HG03439 (cell line): ENCODE measurements at regions not wholly inside any gene's neighbourhood (a gene's known extent, or its start where the extent isn't known, plus 50 kb on each side); places are given as distances from the start of the nearest gene placed in this dataset.
A peak's percentile ranks its signal among the peaks of the same experiment; 100 is the strongest.

Experiments
- ATAC-seq: cut with Tn5 transposase; IDR thresholded peaks from one replicate; pipeline ENCODE4 v1.9.1; 2021; ENCODE audit warnings: mild to moderate bottlenecking, moderate library complexity; ENCODE audit not compliant: unreplicated experiment

DNA sequence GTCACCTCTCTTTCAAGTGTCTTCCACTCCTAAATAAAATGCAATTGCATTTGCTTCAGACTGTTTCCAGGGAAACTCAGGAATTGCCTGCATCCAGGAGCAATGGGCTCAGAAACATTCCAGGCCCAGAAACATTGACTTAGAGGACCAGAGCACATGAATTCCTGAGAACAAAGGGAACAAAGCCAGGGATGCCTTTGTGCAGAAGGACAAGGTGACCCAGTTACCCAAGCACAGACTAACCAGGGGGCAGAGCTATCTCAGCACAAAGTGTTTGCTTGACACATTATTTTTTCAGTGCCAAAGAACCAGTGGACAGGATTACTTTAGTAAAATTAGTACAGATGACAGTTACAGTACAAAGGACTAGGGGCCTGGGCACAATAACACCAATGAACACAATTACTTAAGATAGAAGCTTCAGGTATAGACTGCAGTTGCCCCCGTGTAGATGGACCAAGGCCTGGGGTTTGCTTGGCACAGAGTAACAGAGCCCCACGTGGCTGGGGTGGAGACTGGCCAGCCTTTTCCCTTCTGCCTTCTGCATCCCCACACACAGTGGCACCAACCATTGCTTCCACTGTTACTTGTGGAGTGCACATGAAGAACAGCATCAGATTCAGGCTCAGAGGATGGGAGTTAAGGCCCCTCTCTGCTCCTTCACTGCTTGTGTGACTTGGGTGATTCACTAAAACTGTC lies 500.8 kb downstream of the INSC start:
- ATAC-seq = no peak

DNA sequence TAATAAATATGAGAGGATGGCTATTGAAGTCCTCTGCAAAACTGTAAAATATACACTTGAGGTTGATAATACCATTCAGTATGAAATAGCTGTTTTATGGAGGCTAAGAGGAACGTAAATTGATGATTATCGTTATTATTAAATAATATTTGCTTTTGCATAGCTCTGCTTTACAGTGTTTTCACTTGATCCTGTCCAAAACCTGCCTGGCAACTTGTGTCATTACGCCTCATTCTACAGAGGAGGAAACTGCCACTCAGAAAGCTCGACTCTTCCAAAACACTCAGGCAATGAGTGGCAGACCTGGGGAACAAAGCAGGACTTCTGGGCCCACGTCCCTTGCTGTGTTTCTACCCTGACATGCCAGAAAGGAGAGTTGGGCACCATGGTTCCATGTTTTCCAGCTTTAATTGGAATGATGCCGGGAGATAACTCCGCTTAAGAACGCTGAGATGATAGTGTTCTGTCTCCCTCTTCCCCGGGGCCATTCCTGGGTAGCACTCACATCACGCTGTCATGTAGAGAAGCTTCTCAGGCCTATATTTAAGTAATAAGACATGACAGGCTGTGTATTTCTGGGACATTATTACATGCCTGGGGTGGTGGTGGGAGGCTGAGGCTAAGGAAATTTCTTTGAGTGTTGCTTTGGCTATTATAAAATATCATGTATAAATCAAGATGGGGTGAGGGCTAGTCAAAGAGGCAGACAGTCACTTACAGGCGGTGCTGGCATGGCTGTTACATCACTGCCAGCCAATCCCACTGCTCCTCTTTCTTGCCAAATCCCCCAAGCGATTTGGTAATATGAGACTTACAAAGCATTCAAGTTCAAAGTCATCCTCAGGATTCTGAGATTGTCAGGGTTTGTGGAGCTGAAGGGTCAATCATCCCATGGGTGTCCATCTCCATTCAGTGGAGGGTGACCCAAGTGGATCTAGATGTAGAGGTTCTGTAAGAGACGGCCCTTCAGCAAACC lies 501.7 kb downstream of the INSC start:
- no peak for ATAC-seq

DNA sequence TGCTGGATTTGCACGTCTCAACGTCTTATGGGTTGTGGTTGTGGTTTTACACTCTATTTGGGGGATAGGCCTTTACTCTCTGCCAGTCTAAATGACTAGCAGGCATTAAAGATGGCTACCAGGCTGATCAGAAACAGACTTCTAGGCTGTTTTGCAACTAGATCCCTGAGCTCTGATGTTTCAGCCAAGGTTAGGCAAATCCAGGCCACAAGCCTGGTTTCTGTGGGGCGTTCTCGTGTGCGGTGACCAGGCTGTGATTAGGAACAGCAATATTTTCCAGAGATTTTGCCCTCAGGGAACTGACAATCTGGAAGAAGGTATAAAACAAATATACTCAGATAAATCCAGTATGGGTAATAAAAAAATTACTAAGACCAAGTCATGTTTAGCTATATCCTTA lies 502.4 kb downstream of the INSC start:
- ATAC-seq = no peak

DNA sequence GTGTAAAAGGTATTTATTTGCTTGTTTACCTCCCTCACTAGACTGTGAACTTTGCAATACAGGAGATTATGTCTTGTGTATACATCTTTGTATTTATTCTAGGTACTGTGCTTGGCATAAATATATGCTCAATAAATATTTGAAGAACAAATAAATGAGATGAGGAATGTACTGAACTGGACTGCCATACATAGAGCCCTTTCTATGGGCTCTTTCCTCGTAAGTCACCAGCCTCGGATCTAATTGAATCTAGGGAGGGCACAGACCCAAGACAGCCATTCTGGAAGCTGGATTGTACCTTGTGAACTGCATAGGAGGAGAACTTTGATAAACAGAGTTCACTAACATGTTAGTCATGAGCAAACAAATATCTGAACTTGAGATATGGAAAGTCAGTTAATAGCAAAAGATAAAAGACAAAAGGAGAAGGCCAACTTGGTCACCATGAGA lies 503.9 kb downstream of the INSC start:
- no peak for ATAC-seq

DNA sequence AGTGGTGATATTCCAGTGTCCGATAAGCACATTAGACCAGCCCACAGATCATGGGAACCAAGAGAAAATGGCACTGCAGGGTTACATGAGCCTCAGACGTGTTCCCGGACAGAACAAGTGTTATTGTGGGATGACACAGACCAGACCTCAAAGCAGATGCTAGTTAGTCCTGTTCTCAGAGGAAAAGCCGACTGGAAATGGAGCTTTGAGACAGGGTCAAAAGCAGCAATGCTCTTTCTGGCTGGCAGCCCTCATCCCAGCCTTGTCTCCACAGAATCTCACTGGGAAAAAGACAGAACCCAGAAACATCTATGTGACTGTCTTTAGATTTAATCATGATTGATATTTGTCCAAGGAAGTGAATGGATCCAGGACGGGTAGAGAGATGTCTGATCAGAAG lies 506.8 kb downstream of the INSC start:
- ATAC-seq = no peak

DNA sequence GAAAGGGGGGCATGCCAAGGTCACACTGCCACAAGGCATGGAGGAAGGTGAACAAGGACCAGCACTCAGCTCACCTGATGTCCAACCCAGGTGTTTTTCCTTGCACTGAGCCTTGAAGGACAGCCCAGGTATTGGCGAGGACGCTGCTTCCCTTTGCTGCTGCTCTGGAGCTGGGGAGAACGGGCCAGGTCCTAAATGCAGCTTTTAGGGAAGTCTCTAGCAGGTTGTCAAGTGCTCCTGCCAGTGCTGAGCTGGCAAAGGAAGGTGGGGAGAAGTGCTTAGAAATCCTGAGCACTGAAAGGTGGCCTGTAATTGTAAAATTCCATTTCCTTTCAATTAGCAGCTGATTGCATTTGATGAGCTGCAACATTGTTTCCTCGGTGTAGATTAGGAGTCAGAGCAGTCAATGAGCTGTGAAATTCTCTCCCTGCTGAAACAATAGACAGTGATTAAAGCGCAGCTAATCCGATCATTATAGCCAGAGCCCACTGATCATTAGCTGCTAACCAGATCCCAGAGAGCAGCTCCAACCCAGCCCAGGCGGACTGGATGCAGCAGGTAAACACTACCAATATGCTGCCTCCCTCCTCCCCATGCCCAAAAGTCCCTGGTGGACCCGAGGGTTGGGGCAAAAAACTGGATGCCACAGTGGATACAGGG lies 507.6 kb downstream of the INSC start:
- no peak for ATAC-seq

DNA sequence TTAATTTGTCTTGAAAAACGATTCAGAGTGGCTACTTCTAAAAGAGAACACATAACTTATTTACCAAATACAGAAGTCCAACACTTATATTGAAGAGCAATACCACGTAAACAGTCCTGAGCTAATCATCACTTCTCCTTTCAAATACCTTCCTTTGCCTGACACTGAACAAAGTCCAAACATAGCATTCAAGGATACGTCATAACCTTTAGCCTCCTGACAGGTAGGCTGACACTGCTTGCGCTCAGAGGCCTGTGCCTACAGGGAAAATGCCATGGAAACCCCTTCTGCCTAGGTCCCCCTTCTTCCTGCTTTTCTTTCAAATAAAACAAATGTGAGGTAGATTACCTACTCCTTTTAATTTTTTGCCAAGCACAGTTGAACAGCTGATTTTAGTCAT lies 510.0 kb downstream of the INSC start:
- no peak for ATAC-seq

DNA sequence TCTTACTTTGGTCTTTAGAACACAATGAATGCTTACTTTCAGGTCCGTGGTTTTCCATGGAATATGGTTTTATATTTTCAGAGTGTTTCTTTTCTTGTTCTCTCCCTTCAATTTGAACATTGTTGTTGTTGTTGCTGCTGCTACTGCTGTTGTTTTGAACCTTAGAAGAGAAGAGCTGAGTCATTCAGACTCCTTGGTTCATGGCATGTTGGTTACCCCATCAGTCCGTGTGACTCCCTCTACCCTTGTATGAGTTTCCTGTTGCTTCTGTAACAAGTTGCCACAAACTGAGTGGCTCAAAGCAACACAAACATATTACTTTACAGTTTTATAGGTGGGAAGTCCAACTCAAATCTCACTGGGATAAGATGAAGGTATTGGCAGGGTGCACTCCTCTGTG lies 511.0 kb downstream of the INSC start:
- no peak for ATAC-seq

DNA sequence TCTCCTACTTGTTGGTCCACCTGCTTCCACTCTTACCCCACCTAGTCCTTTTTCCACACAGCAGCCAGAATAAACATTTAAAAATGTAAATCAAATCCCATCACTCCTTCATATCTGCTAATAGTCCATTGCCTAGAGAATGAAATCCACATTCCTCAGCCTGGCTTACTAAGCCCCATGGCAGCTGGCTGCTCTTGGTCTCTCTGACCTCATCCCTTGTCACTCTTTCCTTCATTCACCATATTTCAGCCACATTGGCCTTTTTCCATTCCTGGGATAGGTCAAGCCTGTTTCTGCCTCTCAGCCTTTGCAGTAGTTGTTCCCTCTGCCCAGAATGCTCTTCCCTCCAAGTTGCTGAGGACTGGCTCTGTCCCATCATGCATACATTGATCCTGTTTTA lies 512.8 kb downstream of the INSC start:
- ATAC-seq = no peak

DNA sequence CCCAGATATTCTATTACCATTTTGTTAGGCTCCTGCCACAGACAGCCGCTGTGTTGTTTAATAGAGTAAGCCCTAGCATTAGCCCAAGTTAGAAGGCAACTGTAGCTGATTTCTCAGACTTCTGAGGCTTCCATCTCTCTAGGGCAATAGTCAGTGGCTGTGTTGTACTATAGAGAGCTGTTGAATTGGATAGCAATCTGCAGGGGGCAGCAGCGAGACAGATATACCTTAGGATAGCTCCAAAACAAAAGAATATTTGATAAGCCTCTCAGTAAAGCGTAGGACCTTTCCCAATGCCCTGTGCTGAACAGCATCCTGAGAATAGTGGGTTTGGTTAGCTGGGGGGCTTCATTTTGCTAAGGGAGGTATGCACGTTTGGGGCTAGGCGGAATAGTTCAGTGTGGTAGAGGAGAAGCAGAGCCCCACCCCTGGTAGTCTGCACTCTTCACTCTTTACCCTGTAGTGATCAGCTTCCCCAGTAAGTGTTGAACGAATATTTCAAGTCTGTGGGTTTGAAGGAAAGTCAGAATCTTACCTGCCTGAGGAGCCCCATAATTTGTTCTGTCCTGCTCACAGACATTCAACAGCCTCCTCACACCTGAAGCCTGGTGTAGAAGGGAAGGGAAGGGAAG lies 515.1 kb downstream of the INSC start:
- no peak for ATAC-seq

DNA sequence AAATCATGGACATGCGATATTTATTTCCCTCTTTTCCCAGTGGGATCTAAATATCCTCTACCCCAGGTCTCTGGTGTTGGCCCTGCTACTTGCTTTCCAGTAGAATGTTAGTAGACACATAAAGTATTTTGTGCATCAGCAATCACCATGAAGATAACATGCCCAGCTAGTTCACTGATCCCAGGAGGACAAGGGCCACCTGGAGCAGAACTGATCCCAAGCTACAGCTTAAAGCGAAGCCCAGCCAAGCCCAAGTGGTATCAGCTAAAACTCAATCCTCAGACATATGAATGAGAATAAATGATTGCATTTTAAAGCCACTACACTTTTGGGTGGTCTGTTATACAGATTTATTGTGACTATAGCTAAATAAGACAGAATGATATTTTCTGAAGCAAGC lies 516.2 kb downstream of the INSC start:
- no peak for ATAC-seq

DNA sequence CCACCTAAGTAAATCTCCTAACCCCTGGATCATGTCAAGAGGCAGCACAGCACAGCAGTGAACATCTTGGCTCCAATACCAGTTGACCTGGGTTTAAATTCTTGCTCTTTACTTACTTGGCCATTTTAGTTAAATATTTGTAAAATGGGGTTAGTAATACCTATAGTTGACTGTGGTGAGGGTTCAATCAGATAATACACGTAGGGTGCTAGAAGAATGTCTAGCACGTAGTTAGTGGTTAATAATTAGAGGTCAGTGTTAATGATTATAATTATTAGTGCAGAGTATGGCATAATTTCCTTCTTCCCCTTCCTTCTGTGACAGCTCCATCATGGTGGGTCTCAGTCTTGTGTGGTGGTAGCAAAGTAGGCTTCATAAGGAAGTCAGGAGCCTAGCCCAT lies 520.8 kb downstream of the INSC start:
- no peak for ATAC-seq

DNA sequence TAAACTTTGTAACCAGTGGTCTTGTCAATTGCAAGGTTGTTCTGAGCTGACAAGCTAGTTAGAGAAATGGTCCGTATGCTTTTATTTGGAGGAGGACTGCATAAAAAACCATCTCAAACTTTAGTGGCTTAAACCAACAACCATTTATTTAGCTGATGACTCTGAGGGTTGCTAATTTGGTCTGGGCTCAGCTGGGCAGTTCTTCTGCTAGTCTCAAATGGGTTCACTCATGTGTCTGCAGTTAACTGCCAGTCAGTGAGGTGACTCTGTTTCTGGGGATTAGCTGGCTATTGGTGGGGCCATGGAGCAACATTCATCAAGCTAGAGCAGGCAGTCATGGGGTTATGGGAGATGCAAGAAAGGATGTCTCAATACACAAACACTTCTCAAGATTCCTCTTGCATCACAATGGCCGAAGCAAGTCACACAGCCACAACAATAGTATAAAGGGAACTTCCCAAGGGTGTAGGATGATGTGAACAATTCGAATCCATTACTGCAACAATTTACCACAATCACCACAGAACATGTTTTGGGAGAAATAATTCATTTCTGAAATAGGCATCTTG lies 521.9 kb downstream of the INSC start:
- ATAC-seq = no peak

DNA sequence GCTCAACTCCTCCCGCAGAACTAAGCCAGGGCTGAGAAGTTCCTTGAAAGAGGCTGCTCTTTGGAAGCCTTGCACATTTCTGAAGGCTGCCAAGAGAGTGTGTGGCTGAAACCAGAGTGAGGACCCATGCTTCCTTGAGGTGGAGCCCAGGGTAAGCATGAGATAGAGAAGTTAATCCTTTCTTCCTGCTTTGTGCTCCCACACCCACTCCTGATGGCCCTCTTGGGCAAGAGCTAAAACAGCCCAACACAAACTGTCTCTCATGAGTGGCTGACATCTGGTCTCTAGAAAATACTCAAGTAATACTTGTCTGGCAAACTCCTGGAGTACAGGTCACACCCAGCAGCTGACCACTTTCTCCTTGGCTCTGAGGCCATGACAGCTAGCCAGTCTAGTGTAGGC lies 523.7 kb downstream of the INSC start:
- no peak for ATAC-seq

DNA sequence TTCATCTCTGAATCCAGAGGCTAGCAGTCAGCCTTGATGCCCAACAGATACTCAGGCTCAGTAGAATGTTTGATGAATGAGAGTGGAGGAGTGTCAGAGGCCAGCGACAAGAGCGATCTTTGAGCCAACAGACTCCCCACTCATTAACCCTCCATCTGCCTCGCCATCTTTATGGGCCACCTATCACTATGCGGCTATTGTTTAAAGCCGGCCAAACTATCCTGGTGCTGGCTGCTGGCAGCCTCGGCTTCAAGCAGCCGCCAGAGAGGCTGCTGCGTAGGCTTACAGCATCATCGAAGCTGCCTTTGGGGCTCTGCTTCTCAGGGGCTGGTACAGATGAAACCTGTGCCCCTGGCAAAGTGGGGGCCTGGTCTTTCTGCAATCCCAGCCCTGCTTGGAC lies 525.6 kb downstream of the INSC start:
- ATAC-seq = no peak

DNA sequence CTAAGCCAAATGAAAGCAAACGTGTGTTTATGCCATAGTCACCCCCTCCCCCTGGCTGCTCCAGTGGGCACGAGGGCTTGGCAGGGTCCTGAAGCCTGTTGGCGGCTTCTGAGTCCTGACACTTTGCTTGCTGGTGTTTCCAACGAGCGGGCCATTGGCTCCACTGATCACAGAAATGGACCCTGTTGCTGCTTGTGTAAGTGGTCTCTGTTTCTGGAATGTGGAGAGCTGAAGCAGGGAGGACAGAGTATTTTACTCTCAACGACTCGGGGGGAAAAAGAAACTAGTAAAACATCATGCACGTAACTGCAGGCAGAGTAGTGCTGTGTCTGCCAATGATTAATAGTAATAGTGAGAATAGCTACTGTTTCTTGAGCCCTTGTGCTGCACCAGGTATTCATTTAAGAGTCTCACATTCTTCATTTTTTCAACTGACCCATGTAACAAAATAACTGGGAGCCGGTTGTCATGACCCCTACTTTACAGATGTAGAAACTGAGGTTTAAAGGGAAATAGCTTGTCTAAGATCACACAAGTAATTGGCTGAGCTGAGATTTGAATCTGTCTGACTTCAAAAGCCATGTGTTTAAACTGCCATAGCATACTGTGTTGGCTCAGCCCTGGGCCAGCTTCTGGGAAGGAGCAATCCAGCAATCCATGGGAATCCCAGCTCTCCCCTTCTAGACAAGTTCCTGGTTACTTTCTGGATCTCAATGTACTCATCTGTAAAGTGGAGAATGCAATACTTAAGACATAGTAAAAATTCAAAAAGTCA lies 526.7 kb downstream of the INSC start:
- peak; percentile 77 for ATAC-seq

DNA sequence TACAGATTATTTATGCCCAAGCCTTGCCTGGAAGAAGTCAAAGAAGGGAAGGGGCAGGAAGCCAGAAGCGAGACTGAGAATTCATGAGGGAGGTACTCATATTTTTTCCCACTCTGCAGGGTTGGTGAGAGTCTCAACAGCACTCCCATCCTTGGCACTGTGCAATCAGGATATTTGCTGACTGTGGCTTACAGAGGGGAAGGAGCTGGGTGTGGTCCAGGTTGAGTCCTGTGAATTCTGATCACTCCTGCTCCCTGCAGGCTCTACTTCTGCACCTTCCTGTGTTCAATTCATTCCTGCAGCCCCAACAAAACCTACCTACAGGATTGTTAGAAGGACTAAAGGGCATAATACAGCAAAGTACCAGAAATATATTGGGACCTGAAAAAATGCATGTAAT lies 530.5 kb downstream of the INSC start:
- ATAC-seq = no peak

DNA sequence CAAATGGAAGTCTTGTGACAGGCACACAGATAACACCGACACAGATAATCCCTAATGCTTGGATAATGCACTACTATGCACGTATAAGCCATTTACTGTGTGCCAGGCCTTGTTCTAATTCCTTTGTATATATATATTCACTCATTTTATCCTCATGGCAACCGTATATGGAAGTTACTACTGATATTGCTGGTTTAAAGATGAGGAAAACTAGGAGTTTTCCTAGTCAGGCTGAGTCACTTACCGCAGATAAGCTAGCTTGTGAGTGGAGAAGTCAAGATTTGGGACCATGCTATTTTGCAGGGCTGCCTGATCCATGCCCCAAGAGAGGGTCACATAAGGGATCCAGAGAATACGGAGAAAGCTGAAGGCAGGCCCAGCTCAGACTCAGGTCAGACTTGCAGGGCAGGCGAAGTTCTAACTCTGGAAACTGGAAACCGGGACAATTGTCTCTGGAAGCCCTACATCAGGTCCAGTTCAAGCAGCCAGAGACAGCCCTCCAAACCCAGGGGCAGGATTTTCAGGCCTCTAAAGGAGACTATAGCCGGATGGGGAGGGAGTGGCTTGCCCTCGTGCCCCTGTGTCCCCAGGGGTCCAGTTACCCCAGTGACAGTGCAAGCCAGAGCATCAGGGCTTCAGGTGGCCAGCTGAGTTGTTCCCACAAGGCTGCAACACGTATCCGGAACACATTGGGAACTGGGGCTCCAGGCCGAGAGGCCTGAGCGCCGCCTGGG lies 534.8 kb downstream of the INSC start:
- peak; percentile 15 for ATAC-seq
